Adipocyte (in vitro differentiated cells): ENCODE measurements at regions not wholly inside any gene's neighbourhood (a gene's known extent, or its start where the extent isn't known, plus 50 kb on each side); places are given as distances from the start of the nearest gene placed in this dataset.
"Not testable (repeated sequence)": the region's sequence is repeated elsewhere in the genome, so short reads cannot be mapped to it uniquely, and the experiment has no call there.

Source experiments
- DNase-seq: peaks from one replicate; pipeline ENCODE4 v3.0.0-alpha.2; 2015; ENCODE audit warnings: low read depth
- H3K27me3 ChIP-seq: replicated peaks from 2 replicates; pipeline ENCODE4 v1.7.0; 2013; ENCODE audit warnings: mild to moderate bottlenecking, low read length, moderate library complexity; ENCODE audit not compliant: control insufficient read depth, insufficient read depth
- H3K36me3 ChIP-seq: 2 replicates; pipeline ENCODE4 v1.7.0; 2013; ENCODE audit warnings: low read length, mild to moderate bottlenecking, moderate library complexity; ENCODE audit not compliant: control insufficient read depth, insufficient read depth, severe bottlenecking
- H3K4me1 ChIP-seq: 2 replicates; pipeline ENCODE4 v1.7.0; 2013; ENCODE audit warnings: mild to moderate bottlenecking, low read length, moderate library complexity; ENCODE audit not compliant: control insufficient read depth, insufficient read depth
- H3K4me3 ChIP-seq: 2 replicates; pipeline ENCODE4 v1.7.0; 2013; ENCODE audit warnings: mild to moderate bottlenecking, low read length, moderate library complexity
- H3K9ac ChIP-seq: 2 replicates; pipeline ENCODE4 v1.7.0; 2013; ENCODE audit warnings: mild to moderate bottlenecking, low read length, moderate library complexity
- H3K9me3 ChIP-seq: 2 replicates; pipeline ENCODE4 v1.7.0; 2013; ENCODE audit warnings: mild to moderate bottlenecking, low read length, moderate library complexity; ENCODE audit not compliant: control insufficient read depth

- DNase-seq, H3K27me3 ChIP-seq, H3K9ac ChIP-seq, H3K4me1 ChIP-seq, H3K4me3 ChIP-seq, H3K36me3 ChIP-seq, H3K9me3 ChIP-seq: not testable (repeated sequence)
Measured at GRCh38 chr11:67758467-67758866, 84.0 kb upstream of the ALDH3B2 start.

- H3K36me3 ChIP-seq, H3K4me1 ChIP-seq, DNase-seq, H3K9me3 ChIP-seq, H3K9ac ChIP-seq, H3K27me3 ChIP-seq, H3K4me3 ChIP-seq: not testable (repeated sequence)
Measured at GRCh38 chr11:67758009-67758408, 83.6 kb upstream of the ALDH3B2 start.

- peak; percentile 4 for DNase-seq
- not testable (repeated sequence) for H3K9ac ChIP-seq, H3K27me3 ChIP-seq, H3K4me1 ChIP-seq, H3K36me3 ChIP-seq, H3K9me3 ChIP-seq, H3K4me3 ChIP-seq
Measured at GRCh38 chr11:67753820-67754219, 79.4 kb upstream of the ALDH3B2 start.

GRCh38 chr11:67745181-67745726 lies 70.8 kb upstream of the ALDH3B2 start:
- Histone ChIP-seq H3K4me3 (no peak overlapping the region), H3K36me3 (no peaks in the 10 kb centered on the region), H3K4me1 (no peaks in the 10 kb centered on the region), H3K27me3 (peaks cover 3% of the 10 kb centered on the region), H3K9ac (no peak overlapping the region), H3K9me3 (no peaks in the 10 kb centered on the region)
- DNase-seq = no peak

GRCh38 chr11:67744231-67744630 lies 69.8 kb upstream of the ALDH3B2 start:
- not testable (repeated sequence) for H3K9me3 ChIP-seq, H3K4me1 ChIP-seq, H3K4me3 ChIP-seq, H3K9ac ChIP-seq, H3K27me3 ChIP-seq, H3K36me3 ChIP-seq, DNase-seq

GRCh38 chr11:67738231-67738630 lies 63.8 kb upstream of the ALDH3B2 start:
- H3K4me1 ChIP-seq, H3K36me3 ChIP-seq, H3K9ac ChIP-seq, DNase-seq, H3K27me3 ChIP-seq, H3K9me3 ChIP-seq, H3K4me3 ChIP-seq: not testable (repeated sequence)

GRCh38 chr11:67737562-67738080 lies 63.2 kb upstream of the ALDH3B2 start:
- DNase-seq, H3K27me3 ChIP-seq, H3K4me1 ChIP-seq, H3K9me3 ChIP-seq, H3K4me3 ChIP-seq, H3K9ac ChIP-seq, H3K36me3 ChIP-seq: not testable (repeated sequence)

GRCh38 chr11:67732045-67732787 lies 57.8 kb upstream of the ALDH3B2 start:
- no peak overlapping the region for H3K4me3 ChIP-seq
- H3K27me3 ChIP-seq = peaks cover 11% of the 10 kb centered on the region
- H3K4me1 ChIP-seq = no peaks in the 10 kb centered on the region
- no peak for DNase-seq
- no peak overlapping the region for H3K9ac ChIP-seq
- no peaks in the 10 kb centered on the region for H3K9me3 ChIP-seq
- H3K36me3 ChIP-seq = no peaks in the 10 kb centered on the region

- Histone ChIP-seq H3K36me3 (no peaks in the 10 kb centered on the region), H3K27me3 (peaks cover 11% of the 10 kb centered on the region), H3K9ac (no peak overlapping the region), H3K9me3 (no peaks in the 10 kb centered on the region), H3K4me3 (no peak overlapping the region), H3K4me1 (no peaks in the 10 kb centered on the region)
- DNase-seq = no peak
Measured at GRCh38 chr11:67731583-67731982, 57.2 kb upstream of the ALDH3B2 start.

GRCh38 chr11:67728163-67728571 lies 53.7 kb upstream of the ALDH3B2 start:
- not testable (repeated sequence) for H3K9ac ChIP-seq, H3K4me1 ChIP-seq, H3K4me3 ChIP-seq, DNase-seq, H3K9me3 ChIP-seq, H3K36me3 ChIP-seq
- peaks cover 11% of the 10 kb centered on the region for H3K27me3 ChIP-seq

GRCh38 chr11:67727066-67728040 lies 52.9 kb upstream of the ALDH3B2 start:
- H3K4me3 ChIP-seq, H3K9me3 ChIP-seq, H3K36me3 ChIP-seq, DNase-seq, H3K4me1 ChIP-seq, H3K27me3 ChIP-seq, H3K9ac ChIP-seq: not testable (repeated sequence)
